ENCODE measurements at regions not wholly inside any gene's neighbourhood (a gene's known extent, or its start where the extent isn't known, plus 50 kb on each side); places are given as distances from the start of the nearest gene placed in this dataset.

DNA sequence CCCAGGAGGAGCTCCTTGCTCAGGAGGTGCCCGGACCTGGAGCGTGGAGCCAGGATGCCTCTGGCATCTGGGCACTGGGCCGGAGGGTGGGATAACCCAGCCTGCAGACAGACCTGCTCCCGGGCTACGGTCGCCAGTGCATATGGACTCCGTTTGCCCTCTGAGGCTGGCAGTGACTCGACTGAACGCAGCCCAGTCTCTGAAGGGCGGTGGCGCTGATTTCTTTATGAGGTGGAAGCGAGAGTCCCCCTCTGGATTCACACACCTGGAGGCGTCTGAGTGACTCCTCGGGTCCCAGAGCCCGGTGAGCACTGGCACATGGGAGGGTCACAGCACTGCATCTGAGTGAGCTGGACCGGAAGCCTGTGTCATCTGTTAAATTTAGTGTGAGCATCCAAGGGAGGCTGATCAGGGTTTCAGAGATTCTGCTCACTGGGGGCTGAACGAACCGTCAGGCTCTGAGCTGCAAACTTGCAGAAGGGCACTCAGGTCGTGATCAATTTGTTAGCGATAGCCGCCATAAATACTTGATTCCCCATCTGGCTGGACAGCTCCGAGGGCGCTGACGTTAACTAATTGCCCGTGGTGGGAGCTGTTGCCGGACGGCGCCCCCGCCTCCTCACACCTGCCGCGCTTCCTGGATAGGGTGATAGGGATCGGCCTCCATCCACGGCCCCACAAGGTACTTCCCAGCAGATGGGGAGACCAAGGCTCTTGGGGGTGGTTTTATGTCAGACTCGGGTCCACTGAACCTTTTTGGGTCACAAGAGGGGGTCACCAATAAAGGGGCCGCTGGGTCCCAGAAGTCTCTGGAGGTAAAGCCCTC lies 60.7 kb upstream of the TTC34 start:
- H3K4me3 ChIP-seq (replicated peaks; ENCODE audit: low read depth, low read length) = no peak overlapping the region
- DNase-seq (ENCODE audit: extremely low read depth, low read depth) = no peak
- TF ChIP-seq, protein P1, sequence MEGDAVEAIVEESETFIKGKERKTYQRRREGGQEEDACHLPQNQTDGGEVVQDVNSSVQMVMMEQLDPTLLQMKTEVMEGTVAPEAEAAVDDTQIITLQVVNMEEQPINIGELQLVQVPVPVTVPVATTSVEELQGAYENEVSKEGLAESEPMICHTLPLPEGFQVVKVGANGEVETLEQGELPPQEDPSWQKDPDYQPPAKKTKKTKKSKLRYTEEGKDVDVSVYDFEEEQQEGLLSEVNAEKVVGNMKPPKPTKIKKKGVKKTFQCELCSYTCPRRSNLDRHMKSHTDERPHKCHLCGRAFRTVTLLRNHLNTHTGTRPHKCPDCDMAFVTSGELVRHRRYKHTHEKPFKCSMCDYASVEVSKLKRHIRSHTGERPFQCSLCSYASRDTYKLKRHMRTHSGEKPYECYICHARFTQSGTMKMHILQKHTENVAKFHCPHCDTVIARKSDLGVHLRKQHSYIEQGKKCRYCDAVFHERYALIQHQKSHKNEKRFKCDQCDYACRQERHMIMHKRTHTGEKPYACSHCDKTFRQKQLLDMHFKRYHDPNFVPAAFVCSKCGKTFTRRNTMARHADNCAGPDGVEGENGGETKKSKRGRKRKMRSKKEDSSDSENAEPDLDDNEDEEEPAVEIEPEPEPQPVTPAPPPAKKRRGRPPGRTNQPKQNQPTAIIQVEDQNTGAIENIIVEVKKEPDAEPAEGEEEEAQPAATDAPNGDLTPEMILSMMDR (IDR thresholded peaks at IDR 0.05; ENCODE audit: low read depth, low read length, missing control alignments) = no peak

DNA sequence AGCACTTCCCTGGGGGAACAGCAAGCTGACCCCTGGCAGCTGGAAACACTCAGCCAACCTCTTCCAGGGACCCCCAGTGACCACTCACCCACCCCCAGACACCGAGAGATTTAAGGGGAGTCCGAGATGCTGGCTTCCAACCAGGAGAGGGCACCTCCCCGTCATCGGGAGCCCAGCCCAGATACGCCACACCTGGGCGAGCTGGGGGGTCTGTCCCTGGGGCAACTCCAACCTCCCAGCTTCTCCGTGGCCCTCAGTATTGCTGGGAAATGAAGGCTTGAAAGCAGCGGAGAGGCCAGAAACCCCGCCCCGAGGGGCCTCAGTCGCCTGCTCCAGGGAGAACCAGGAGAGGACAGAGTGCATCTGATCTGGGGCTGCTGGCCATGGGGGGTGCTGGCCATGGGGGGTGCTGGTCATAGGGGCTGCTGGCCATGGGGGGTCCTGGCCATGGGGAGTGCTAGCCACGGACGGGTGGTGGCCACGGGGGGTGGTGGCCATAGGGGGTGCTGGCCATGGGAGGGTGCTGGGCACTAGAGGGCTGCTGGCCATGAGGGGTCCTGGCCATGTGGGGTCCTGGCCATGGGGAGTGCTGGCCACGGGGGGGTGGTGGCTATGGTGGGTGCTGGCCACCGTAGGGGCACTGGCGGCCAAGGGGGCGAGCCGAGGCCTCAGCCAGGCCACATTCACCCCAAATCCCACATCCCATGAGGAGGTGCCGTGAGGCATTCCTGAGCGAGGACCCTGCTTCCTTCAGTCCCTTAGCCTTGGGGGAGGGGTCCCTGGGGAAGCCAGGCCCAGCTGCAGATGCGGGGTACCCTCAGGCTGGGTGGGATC lies 61.5 kb upstream of the TTC34 start:
- DNase-seq (ENCODE audit: extremely low read depth, low read depth) = no peak
- TF ChIP-seq, protein P1 (IDR thresholded peaks at IDR 0.05; ENCODE audit: low read depth, low read length, missing control alignments) = no peak

DNA sequence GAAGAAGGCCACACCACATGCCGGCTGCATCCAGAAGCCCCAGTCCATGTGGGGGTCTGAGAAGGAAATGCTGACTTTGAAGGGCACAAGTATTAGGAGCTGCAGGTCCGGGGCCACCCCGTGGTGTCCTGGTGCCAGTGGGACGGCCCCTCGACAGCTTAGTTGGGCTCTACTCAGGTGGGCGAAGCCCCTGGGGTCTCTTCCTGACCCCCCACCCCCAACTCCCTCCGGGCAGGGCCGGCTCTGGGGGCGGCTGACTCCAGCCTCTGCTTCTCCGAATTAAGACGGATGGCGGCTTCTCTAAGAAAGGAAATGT lies 62.1 kb upstream of the TTC34 start:
- DNase-seq (ENCODE audit: extremely low read depth, low read depth) = no peak
- no peak overlapping the region for H3K4me3 ChIP-seq (replicated peaks; ENCODE audit: low read depth, low read length)
- TF ChIP-seq, protein P1 (IDR thresholded peaks at IDR 0.05; ENCODE audit: low read depth, low read length, missing control alignments) = no peak

More for the DNA sequence above, 61.5 kb upstream of the TTC34 start:
- H3K4me3 ChIP-seq (replicated peaks; ENCODE audit: low read depth, low read length) = no peak overlapping the region

DNA sequence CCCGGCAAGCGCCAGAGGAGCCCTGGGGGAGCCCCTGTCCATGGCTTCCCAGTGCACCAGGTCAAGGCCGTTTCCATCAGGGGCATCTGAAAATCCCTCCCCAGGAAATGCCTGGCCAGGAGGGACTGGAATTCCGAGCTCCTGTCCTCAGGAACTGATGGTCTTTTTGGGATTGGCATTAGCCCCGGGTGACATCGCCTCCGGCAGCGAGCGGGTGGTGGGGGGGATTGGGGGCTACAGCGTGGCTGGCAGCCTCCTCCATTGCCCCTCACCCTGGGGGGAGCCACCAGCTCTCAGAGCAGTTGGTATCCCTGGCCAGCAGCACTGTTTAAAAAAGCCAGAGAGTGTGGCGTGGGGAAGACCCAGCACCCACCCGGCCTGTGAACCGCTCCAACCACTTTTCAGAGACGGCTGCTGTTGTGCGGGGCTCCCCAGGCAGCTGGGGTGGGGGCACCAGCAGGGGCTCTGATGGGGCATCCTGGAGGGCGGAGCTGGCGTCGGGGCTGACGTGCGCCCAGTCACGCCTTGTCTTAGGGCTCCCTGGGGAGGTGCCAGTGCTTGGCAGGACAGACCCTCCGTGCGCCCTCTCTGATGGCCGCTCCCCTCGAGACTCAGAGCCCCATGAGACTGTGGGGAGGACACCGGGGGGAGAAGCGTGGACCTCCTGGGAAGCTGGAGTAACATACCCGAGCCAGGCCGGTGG lies 62.9 kb upstream of the TTC34 start:
- TF ChIP-seq, protein P1 (IDR thresholded peaks at IDR 0.05; ENCODE audit: low read depth, low read length, missing control alignments) = no peak
- DNase-seq (ENCODE audit: extremely low read depth, low read depth) = no peak
- no peak overlapping the region for H3K4me3 ChIP-seq (replicated peaks; ENCODE audit: low read depth, low read length)

DNA sequence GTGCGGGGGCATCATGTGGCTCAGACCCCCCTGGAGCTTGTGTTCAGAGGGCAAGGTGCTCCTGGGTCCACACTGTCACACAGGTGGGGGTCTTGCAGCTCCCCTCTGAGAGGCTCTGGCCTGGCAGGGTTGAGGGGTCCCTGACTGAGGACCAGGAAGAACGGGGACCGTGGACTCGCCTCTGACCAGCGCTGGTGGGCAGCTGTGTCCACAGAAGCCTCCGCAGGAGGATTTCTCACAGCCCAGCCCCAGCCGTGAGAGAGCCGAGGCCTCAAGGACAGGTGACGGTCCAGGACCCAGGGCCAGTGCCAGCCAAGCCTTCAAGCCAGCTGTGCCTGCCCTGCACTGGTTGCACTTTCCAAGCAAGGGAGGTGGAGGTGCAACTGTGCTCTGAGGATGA lies 63.5 kb upstream of the TTC34 start:
- TF ChIP-seq, protein P1 (IDR thresholded peaks at IDR 0.05; ENCODE audit: low read depth, low read length, missing control alignments) = no peak
- no peak for DNase-seq (ENCODE audit: extremely low read depth, low read depth)
- H3K4me3 ChIP-seq (replicated peaks; ENCODE audit: low read depth, low read length) = no peak overlapping the region

DNA sequence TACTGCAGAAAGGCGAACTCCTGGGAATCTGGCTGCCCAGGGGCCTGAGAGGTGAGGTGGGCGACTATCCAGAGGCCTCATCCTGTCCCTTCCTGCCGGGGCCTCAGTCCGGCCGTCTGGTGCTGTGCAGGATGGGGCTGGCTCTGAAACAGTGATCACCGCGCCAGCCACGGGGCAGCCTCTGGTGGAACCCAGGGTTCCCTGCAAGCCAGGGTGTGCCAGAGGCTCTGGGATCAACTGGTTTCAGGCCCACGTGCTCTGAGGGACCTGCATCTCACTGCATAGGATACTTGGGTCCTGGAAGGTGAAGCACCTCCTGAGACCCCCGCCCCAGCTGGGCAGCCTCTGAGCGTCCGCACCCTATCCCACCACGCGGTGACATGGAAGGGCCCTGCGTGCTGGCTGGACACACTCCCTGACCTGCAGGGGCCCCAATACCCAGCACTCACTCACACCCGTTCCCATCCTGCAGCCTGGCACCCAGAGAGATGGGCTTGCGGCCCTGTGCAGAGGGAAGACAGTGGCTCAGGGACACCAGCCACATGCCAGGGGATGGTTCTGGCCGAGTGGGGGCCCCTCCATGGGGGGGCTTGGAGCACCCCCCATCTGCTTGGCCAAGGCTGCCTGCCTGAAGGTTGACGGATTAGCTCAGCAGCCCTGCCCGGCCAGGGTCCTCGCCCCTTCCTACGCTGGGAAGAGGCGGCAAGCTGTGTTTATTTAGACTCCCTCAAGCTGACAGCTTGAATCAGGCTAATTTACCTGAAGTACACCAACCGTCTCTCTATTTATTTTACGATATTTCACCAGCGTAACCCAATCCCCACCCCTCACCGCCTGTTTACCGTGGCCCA lies 64.3 kb upstream of the TTC34 start:
- TF ChIP-seq, protein P1 (IDR thresholded peaks at IDR 0.05; ENCODE audit: low read depth, low read length, missing control alignments) = no peak
- no peak overlapping the region for H3K4me3 ChIP-seq (replicated peaks; ENCODE audit: low read depth, low read length)
- DNase-seq (ENCODE audit: extremely low read depth, low read depth) = no peak

All from HFF-Myc (cell line).